Breast epithelium (tissue), 4 donors: ENCODE measurements at regions not wholly inside any gene's neighbourhood (a gene's known extent, or its start where the extent isn't known, plus 50 kb on each side); places are given as distances from the start of the nearest gene placed in this dataset.

Source experiments
- DNase-seq, 2 donors: peaks; one replicate each; pipeline ENCODE4 v3.0.0-alpha.2; 2019; ENCODE audit warnings: low spot score in 2 of 2
- H3K27ac ChIP-seq, 2 donors: fragments of 200-600 bp; sonication (generic) in 1 of 2; one replicate each; pipeline ENCODE4 v1.5.1; 2016 to 2019; ENCODE audit warnings: mild to moderate bottlenecking in 1 of 2
- H3K27me3 ChIP-seq, 2 donors: fragments of 200-600 bp; sonication (generic) in 1 of 2; one replicate each; pipeline versions ENCODE4 v1.5.1 to v1.6.0; 2017 to 2019; ENCODE audit warnings: control low read depth in 1 of 2, mild to moderate bottlenecking in 1 of 2
- H3K36me3 ChIP-seq: fragments of 200-600 bp; one replicate; pipeline ENCODE4 v1.5.1; 2019
- H3K4me1 ChIP-seq, 2 donors: fragments of 200-600 bp; sonication (generic); one replicate each; pipeline ENCODE4 v1.5.1; 2016 to 2019; ENCODE audit warnings: control low read depth in 1 of 2
- H3K4me3 ChIP-seq, 3 donors: fragments of 200-600 bp; sonication (generic); 1 replicate in 2 of 3; 2 replicates in 1 of 3; pipeline ENCODE4 v1.5.1; 2016 to 2019; ENCODE audit warnings: mild to moderate bottlenecking in 3 of 3, moderate library complexity in 2 of 3
- H3K9me3 ChIP-seq, 2 donors: fragments of 200-600 bp; sonication (generic) in 1 of 2; one replicate each; pipeline ENCODE4 v1.5.1; 2016 to 2019; ENCODE audit warnings: control low read depth in 1 of 2
- CTCF ChIP-seq, 3 donors: fragments of 450-650 bp; IDR thresholded peaks; one replicate each; pipeline ENCODE4 v1.5.1; 2016 to 2017; ENCODE audit warnings: antibody characterized with exemption in 3 of 3, mild to moderate bottlenecking in 3 of 3, moderate library complexity in 3 of 3
- POLR2A ChIP-seq: fragments of 450-650 bp; IDR thresholded peaks from one replicate; pipeline ENCODE4 v1.6.1; 2016; ENCODE audit warnings: antibody characterized with exemption, mild to moderate bottlenecking, moderate library complexity
- POLR2AphosphoS5 ChIP-seq, 3 donors: sonication (generic); formaldehyde crosslinking; IDR thresholded peaks; one replicate each; pipeline ENCODE4 v1.6.1; 2017; ENCODE audit warnings: antibody characterized with exemption in 3 of 3
- intact Hi-C: fragments of 100-400 bp; cut with DNase I; formaldehyde crosslinking; loops from one replicate; pipeline ENCODE4 v1.15.1; 2023; ENCODE audit warnings: low total_unique reads

GRCh38 chr16:79928142-79928873 lies 327.8 kb upstream of the MAF start:
- intact Hi-C loops: loop anchor here (5.0 kb wide), 1 partner anchor 784 kb away; no protein-coding TSS in a partner anchor
- Histone ChIP-seq H3K4me3 (no peak overlapping the region), H3K27ac (no peak overlapping the region), H3K36me3 (no peaks in the 10 kb centered on the region), H3K9me3 (no peaks in the 10 kb centered on the region), H3K27me3 (no peaks in the 10 kb centered on the region), H3K4me1 (no peaks in the 10 kb centered on the region)
- DNase-seq: no peak
- TF ChIP-seq CTCF (IDR thresholded peaks at IDR 0.05) (no peak), POLR2AphosphoS5 (IDR thresholded peaks at IDR 0.05) (no peak), POLR2A (no peak)

GRCh38 chr16:79926451-79927205 lies 326.1 kb upstream of the MAF start:
- DNase-seq: no peak
- no peaks in the 10 kb centered on the region for H3K9me3 ChIP-seq
- H3K4me3 ChIP-seq: no peak overlapping the region
- TF ChIP-seq POLR2AphosphoS5 (IDR thresholded peaks at IDR 0.05): no peak
- TF ChIP-seq POLR2A: no peak
- TF ChIP-seq CTCF (IDR thresholded peaks at IDR 0.05): no peak
- no peak overlapping the region for H3K27ac ChIP-seq
- H3K27me3 ChIP-seq: no peaks in the 10 kb centered on the region
- intact Hi-C loops: loop anchor here (5.0 kb wide), 1 partner anchor 786 kb away; no protein-coding TSS in a partner anchor
- no peaks in the 10 kb centered on the region for H3K4me1 ChIP-seq
- no peaks in the 10 kb centered on the region for H3K36me3 ChIP-seq

- Histone ChIP-seq H3K4me3 (no peak overlapping the region), H3K36me3 (no peaks in the 10 kb centered on the region), H3K27me3 (no peaks in the 10 kb centered on the region), H3K4me1 (no peaks in the 10 kb centered on the region), H3K9me3 (no peaks in the 10 kb centered on the region), H3K27ac (no peak overlapping the region)
- no peak for DNase-seq
- intact Hi-C loops: no loop called here
- TF ChIP-seq CTCF (IDR thresholded peaks at IDR 0.05) (no peak), POLR2AphosphoS5 (IDR thresholded peaks at IDR 0.05) (no peak), POLR2A (no peak)
Measured at GRCh38 chr16:79923431-79923830, 322.9 kb upstream of the MAF start.

GRCh38 chr16:79920685-79921084 lies 320.1 kb upstream of the MAF start:
- intact Hi-C loops: no loop called here
- no peaks in the 10 kb centered on the region for H3K27me3 ChIP-seq
- TF ChIP-seq POLR2AphosphoS5 (IDR thresholded peaks at IDR 0.05) (no peak), CTCF (IDR thresholded peaks at IDR 0.05) (no peak), POLR2A (no peak)
- no peak overlapping the region for H3K4me3 ChIP-seq
- DNase-seq: no peak
- H3K9me3 ChIP-seq: no peaks in the 10 kb centered on the region
- no peaks in the 10 kb centered on the region for H3K4me1 ChIP-seq
- H3K27ac ChIP-seq: no peak overlapping the region
- H3K36me3 ChIP-seq: no peaks in the 10 kb centered on the region

- H3K4me3 ChIP-seq: no peak overlapping the region
- H3K27ac ChIP-seq: no peak overlapping the region
- intact Hi-C loops: no loop called here
- no peaks in the 10 kb centered on the region for H3K9me3 ChIP-seq
- H3K27me3 ChIP-seq: no peaks in the 10 kb centered on the region
- DNase-seq: no peak
- TF ChIP-seq POLR2A (no peak), POLR2AphosphoS5 (IDR thresholded peaks at IDR 0.05) (no peak), CTCF (IDR thresholded peaks at IDR 0.05) (no peak)
- H3K36me3 ChIP-seq: no peaks in the 10 kb centered on the region
- no peaks in the 10 kb centered on the region for H3K4me1 ChIP-seq
Measured at GRCh38 chr16:79918916-79919315, 318.4 kb upstream of the MAF start.
